ENCODE measurements at regions not wholly inside any gene's neighbourhood (a gene's known extent, or its start where the extent isn't known, plus 50 kb on each side); places are given as distances from the start of the nearest gene placed in this dataset.

- H3K4me1 Mint-ChIP-seq = no peaks in the 10 kb centered on the region
- no peak overlapping the region for H3K27ac Mint-ChIP-seq
- POLR2A ChIA-PET = no interaction called here
- H3K4me3 Mint-ChIP-seq = no peak overlapping the region
- DNase-seq (no peak), ATAC-seq (ENCODE audit: low read depth) (no peak)
- H3K27me3 Mint-ChIP-seq = no peaks in the 10 kb centered on the region
- H3K36me3 Mint-ChIP-seq = no peaks in the 10 kb centered on the region
- H3K9me3 Mint-ChIP-seq = no peaks in the 10 kb centered on the region
These were observed 450.2 kb downstream of the TSN start for GRCh38 chr2:122205641-122206040.

GRCh38 chr2:122206101-122206500 is 450.6 kb downstream of the TSN start:
- no peak for ATAC-seq (ENCODE audit: low read depth)
- Mint-ChIP-seq H3K36me3 (no peaks in the 10 kb centered on the region), H3K4me1 (no peaks in the 10 kb centered on the region), H3K9me3 (no peaks in the 10 kb centered on the region), H3K27me3 (no peaks in the 10 kb centered on the region), H3K27ac (no peak overlapping the region), H3K4me3 (no peak overlapping the region)
- DNase-seq = no peak
- POLR2A ChIA-PET = no interaction called here

- no peak for DNase-seq
- ATAC-seq (ENCODE audit: low read depth) = no peak
- Mint-ChIP-seq H3K27me3 (no peaks in the 10 kb centered on the region), H3K4me3 (no peak overlapping the region), H3K4me1 (no peaks in the 10 kb centered on the region), H3K27ac (no peak overlapping the region), H3K9me3 (no peaks in the 10 kb centered on the region), H3K36me3 (no peaks in the 10 kb centered on the region)
- POLR2A ChIA-PET = no interaction called here
These were observed 453.9 kb downstream of the TSN start for GRCh38 chr2:122209377-122209776.

GRCh38 chr2:122210065-122210464 is 454.6 kb downstream of the TSN start:
- Mint-ChIP-seq H3K36me3 (no peaks in the 10 kb centered on the region), H3K9me3 (no peaks in the 10 kb centered on the region), H3K4me3 (no peak overlapping the region), H3K4me1 (no peaks in the 10 kb centered on the region), H3K27ac (no peak overlapping the region), H3K27me3 (no peaks in the 10 kb centered on the region)
- DNase-seq (no peak), ATAC-seq (ENCODE audit: low read depth) (no peak)
- POLR2A ChIA-PET = no interaction called here

- no peaks in the 10 kb centered on the region for H3K4me1 Mint-ChIP-seq
- no peak overlapping the region for H3K4me3 Mint-ChIP-seq
- no peaks in the 10 kb centered on the region for H3K36me3 Mint-ChIP-seq
- DNase-seq (no peak), ATAC-seq (ENCODE audit: low read depth) (no peak)
- H3K27me3 Mint-ChIP-seq = no peaks in the 10 kb centered on the region
- no peaks in the 10 kb centered on the region for H3K9me3 Mint-ChIP-seq
- H3K27ac Mint-ChIP-seq = no peak overlapping the region
- POLR2A ChIA-PET = no interaction called here
These were observed 455.7 kb downstream of the TSN start for GRCh38 chr2:122210898-122211856.

GRCh38 chr2:122213312-122213711 is 457.9 kb downstream of the TSN start:
- ATAC-seq (ENCODE audit: low read depth) (no peak), DNase-seq (no peak)
- POLR2A ChIA-PET = no interaction called here
- Mint-ChIP-seq H3K27ac (no peak overlapping the region), H3K36me3 (no peaks in the 10 kb centered on the region), H3K4me1 (no peaks in the 10 kb centered on the region), H3K27me3 (no peaks in the 10 kb centered on the region), H3K9me3 (no peaks in the 10 kb centered on the region), H3K4me3 (no peak overlapping the region)

GRCh38 chr2:122216071-122216470 is 460.6 kb downstream of the TSN start:
- H3K27me3 Mint-ChIP-seq = peaks cover under 1% of the 10 kb centered on the region
- no peak for ATAC-seq (ENCODE audit: low read depth)
- no peak overlapping the region for H3K27ac Mint-ChIP-seq
- no peak for DNase-seq
- H3K4me3 Mint-ChIP-seq = no peak overlapping the region
- POLR2A ChIA-PET = no interaction called here
- H3K4me1 Mint-ChIP-seq = no peaks in the 10 kb centered on the region
- H3K9me3 Mint-ChIP-seq = no peaks in the 10 kb centered on the region
- no peaks in the 10 kb centered on the region for H3K36me3 Mint-ChIP-seq

GRCh38 chr2:122216901-122217300 is 461.4 kb downstream of the TSN start:
- Mint-ChIP-seq H3K27ac (no peak overlapping the region), H3K36me3 (no peaks in the 10 kb centered on the region), H3K9me3 (no peaks in the 10 kb centered on the region), H3K27me3 (peaks cover 2% of the 10 kb centered on the region), H3K4me1 (no peaks in the 10 kb centered on the region), H3K4me3 (no peak overlapping the region)
- no peak for DNase-seq
- ATAC-seq (ENCODE audit: low read depth) = no peak
- POLR2A ChIA-PET = no interaction called here

GRCh38 chr2:122218596-122218995 is 463.1 kb downstream of the TSN start:
- Mint-ChIP-seq H3K27ac (no peak overlapping the region), H3K4me3 (no peak overlapping the region), H3K4me1 (no peaks in the 10 kb centered on the region), H3K27me3 (peaks cover 2% of the 10 kb centered on the region), H3K36me3 (no peaks in the 10 kb centered on the region), H3K9me3 (no peaks in the 10 kb centered on the region)
- ATAC-seq (ENCODE audit: low read depth) (no peak), DNase-seq (no peak)
- POLR2A ChIA-PET = no interaction called here

- Mint-ChIP-seq H3K4me3 (no peak overlapping the region), H3K36me3 (no peaks in the 10 kb centered on the region), H3K9me3 (no peaks in the 10 kb centered on the region), H3K27me3 (peaks cover 5% of the 10 kb centered on the region), H3K4me1 (no peaks in the 10 kb centered on the region), H3K27ac (no peak overlapping the region)
- POLR2A ChIA-PET = no interaction called here
- DNase-seq (no peak), ATAC-seq (ENCODE audit: low read depth) (no peak)
These were observed 464.1 kb downstream of the TSN start for GRCh38 chr2:122219504-122219903.

GRCh38 chr2:122221665-122222064 is 466.2 kb downstream of the TSN start:
- Mint-ChIP-seq H3K4me1 (no peaks in the 10 kb centered on the region), H3K27ac (no peak overlapping the region), H3K27me3 (peaks cover 5% of the 10 kb centered on the region), H3K36me3 (no peaks in the 10 kb centered on the region), H3K9me3 (no peaks in the 10 kb centered on the region), H3K4me3 (no peak overlapping the region)
- DNase-seq = no peak
- POLR2A ChIA-PET = no interaction called here
- no peak for ATAC-seq (ENCODE audit: low read depth)

- Mint-ChIP-seq H3K9me3 (peaks cover 2% of the 10 kb centered on the region), H3K27me3 (no peaks in the 10 kb centered on the region), H3K4me3 (no peak overlapping the region), H3K36me3 (no peaks in the 10 kb centered on the region), H3K4me1 (no peaks in the 10 kb centered on the region), H3K27ac (no peak overlapping the region)
- DNase-seq = no peak
- ATAC-seq (ENCODE audit: low read depth) = no peak
- POLR2A ChIA-PET = no interaction called here
These were observed 475.8 kb downstream of the TSN start for GRCh38 chr2:122231296-122231695.

- Mint-ChIP-seq H3K27me3 (no peaks in the 10 kb centered on the region), H3K27ac (no peak overlapping the region), H3K36me3 (no peaks in the 10 kb centered on the region), H3K4me3 (no peak overlapping the region), H3K9me3 (no peaks in the 10 kb centered on the region), H3K4me1 (no peaks in the 10 kb centered on the region)
- ATAC-seq (ENCODE audit: low read depth) = no peak
- no peak for DNase-seq
- POLR2A ChIA-PET = no interaction called here
These were observed 477.9 kb downstream of the TSN start for GRCh38 chr2:122233372-122233771.

- Mint-ChIP-seq H3K36me3 (no peaks in the 10 kb centered on the region), H3K4me3 (no peak overlapping the region), H3K27ac (no peak overlapping the region), H3K9me3 (no peaks in the 10 kb centered on the region), H3K27me3 (no peaks in the 10 kb centered on the region), H3K4me1 (no peaks in the 10 kb centered on the region)
- ATAC-seq (ENCODE audit: low read depth) (no peak), DNase-seq (no peak)
- POLR2A ChIA-PET = no interaction called here
These were observed 480.9 kb downstream of the TSN start for GRCh38 chr2:122236152-122236874.
